GM18907 (cell line): ENCODE measurements at regions not wholly inside any gene's neighbourhood (a gene's known extent, or its start where the extent isn't known, plus 50 kb on each side); places are given as distances from the start of the nearest gene placed in this dataset.

Experiments
- ATAC-seq: cut with Tn5 transposase; IDR thresholded peaks from one replicate; pipeline ENCODE4 v1.9.1; 2021; ENCODE audit warnings: mild to moderate bottlenecking, moderate library complexity; ENCODE audit not compliant: unreplicated experiment

DNA sequence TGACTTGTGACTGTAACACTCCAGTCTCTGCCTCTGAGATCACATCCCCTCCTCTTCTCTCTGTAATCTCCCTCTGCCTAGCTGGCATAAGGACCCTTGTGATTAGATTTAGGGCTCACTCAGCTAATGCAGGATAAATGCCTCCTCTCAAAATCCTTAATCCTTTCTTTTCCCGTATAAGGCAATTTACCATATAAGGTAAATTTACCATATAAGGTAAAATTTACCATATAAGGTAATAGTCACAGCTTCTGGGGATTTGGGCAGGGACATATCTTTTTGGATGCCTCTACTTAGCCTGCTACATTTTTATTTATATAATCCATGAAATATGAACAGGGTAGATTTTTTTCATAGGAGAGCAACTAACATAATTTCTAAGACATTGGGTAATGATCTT lies 318.0 kb upstream of the PUM3 start:
- ATAC-seq, result no peak

DNA sequence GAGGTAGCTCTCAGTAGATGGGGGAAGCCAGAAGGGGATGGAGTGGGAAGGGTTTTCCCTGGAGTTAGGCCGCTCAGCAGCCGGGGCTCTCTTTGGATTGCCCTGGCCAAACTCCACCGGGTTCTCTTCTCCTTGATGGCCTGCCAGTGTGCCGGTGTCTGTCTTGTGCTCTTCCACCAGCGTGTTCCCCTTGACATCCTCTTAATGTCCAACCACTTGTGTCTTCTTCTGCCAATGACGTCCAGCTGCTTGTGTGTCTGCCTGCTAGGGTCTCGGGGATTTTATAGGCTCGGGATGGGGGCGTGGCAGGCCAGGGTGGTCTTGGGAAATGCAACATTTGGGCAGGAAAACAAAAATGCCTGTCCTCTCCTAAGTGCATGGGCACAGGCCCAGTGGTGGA lies 313.1 kb upstream of the PUM3 start:
- ATAC-seq, result no peak

DNA sequence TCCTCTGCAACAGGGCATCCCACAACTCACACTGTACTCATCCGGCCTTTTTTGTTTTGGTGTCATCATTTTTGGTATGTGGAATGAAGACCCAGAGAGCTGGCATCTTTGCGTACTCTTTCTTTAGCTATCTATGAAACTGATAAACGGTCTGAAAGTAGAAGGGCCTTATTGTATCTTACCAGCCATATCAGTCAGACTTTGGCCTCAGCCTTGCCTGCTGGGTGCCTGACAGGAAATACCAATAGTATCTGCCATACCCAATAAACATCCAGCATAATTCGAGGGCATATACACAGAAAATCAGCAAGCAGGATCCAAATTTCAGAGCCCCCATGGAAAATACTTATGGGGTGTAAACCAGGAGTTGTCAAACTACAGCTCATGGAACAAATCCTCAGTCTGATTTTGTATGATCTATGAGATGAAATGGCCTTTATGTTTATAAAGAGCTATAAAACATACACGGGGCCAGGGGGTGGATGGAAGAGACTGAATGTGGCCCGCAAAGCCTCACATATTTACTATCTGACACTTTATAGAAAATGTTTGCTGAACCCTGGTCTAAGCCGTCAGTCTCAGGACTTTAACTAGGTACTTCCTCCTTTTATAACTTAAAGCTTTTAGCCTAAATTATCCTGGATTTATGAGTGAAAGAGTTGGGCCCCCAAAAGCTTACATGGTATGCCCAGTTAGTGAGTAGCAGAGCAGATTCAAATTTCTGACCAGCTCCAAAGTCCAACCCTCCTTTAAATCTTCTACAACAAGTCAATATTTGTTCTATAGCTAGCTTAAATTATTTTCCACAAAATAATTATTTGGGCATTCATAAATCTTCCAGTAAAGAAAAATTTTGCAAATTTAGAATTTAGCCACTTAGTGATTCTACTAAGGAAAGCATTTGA lies 308.0 kb upstream of the PUM3 start:
- ATAC-seq, result no peak

DNA sequence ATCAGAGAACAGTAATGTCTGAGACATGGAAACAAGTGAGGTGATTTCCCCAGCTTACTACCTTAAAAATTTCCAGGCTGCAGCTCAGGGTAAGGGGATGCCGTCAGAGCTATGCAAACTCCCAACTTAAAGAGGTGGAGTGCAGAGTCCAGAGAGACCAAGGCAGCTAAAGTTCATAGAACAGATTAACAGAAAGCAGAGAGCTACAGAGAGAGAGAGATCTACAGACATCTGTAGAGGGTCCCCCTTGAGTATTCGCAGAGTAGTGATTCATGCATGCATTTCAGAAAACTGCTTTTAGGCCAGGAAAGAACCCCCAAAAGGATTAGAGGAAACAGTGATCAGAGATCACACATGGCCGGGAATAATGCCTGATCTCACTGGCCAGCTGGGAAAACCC lies 306.2 kb upstream of the PUM3 start:
- no peak for ATAC-seq

DNA sequence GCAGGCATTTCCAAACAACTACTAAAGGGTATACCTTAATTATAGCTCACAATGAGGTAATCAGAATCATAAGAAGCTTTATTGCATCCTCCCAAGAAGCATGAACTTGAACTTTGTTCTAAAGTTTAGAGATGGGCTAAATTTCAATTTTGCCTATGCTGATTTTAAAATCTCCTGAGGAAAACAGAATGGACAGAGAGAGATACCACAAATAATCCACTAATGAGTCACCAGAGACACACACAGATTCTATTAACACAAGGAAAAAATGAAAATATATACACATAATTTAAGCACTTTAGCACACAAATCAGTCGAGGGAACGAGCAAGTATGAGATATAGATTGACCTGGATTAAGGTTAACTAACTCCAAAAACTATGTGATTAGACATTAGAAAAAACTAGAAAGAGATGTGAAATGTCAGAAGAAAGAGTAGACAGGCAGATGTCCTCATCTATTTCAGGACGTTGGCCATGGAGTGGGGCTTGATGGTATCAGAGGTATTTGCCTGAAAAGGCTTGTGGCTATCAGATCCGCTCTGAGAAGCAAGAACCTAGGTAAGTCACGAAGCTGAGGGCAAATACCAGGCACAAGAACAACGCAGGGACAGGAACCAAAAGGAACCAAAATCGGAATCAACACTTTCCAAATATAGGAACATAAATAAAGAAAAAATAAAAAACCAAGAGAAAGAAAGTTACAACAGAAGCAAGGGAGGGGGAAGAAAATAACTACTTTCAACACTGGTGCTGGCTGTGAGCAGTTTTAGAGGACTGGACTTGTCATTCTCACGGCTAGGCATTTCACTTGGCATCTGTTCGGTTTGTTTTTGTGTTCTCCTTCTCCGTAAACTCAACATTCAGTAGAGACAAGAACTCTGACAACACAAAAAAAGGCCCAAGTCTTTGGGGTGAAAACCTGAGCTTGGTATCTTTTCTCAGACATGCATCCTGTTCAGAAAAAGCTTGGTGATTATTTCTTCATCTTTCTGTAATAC lies 294.6 kb upstream of the PUM3 start:
- no peak for ATAC-seq

DNA sequence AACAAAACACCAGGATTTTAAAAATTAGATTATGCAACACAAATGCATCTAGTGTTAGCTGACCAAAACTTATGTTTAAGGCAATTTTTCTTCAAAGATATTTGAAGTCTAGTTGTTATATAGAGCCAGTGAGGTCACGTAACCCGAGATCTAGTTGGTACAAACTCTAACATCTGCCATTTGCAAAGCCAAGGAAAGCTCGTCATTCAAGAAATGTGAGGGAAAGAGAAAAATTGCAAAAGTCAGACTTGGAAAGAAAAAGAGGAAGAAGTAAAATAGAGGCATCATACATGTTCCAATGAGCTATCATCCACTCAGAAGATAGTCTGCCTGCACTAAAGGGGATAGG lies 293.4 kb upstream of the PUM3 start:
- ATAC-seq, result no peak

DNA sequence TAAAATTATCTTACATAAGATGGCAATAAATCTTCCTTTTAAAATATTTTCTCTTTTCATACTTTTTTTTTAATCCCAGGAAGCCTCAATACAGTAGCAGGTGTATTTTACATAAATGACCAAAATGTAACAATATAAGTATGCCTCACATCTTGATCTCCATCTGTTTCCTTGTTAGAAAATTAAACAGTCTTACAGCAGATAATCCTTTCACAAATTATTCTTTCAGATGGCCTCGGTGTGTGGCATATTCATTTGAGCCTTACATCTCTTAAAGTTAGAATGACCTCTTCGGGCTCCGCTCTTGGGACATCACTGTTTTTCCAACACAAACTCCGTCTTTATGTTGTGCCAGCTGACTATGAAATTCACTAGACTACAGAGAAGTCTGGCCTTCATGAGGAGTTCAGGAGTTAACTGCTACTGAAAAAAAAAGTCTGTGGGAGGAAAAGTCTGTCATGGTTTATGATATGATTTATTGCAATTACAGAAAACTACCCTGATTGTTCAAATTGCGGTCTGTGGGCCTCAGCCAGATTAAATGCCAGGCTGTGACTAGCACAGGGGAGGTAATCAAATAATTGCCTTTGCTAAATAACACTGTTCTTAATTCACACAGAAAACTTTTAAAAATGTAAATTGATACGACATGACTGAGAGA lies 292.9 kb upstream of the PUM3 start:
- no peak for ATAC-seq

DNA sequence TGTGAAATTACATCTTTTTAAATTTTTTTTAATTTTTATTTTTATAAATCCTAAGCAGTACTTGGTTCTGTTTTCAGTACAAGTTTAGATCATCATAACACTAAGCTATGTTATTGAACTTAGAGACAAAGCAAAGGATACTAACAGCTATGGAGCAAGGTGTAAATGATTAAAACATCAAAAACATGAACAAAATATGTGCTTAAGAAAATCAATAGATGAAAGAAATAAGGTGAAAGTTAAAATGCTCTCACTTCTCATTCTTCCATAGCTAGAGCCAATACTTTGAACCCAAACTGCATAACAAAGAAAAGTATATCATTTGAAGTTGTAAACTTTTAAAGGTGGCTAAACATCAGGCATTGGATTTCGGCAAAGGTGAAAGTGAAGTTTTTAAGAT lies 292.3 kb upstream of the PUM3 start:
- no peak for ATAC-seq

DNA sequence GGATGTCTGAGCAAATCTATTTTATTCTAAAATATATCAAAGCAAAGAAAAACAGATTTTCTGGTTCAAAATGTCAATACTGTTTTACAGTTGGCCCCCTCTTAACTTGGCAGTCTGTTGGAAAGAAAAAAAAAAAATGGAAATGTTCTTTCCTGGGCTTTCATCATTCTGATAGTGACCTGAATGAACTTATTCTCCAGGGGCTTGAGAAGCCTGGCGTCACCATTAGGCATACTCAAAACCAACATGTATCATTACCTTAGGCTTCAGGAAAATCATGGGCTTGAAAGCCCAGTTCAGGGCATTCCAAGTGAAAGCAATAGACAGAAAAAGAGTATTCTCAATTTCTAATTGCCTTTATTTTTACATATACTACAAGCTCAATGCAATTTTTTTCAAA lies 283.7 kb upstream of the PUM3 start:
- ATAC-seq, result no peak

DNA sequence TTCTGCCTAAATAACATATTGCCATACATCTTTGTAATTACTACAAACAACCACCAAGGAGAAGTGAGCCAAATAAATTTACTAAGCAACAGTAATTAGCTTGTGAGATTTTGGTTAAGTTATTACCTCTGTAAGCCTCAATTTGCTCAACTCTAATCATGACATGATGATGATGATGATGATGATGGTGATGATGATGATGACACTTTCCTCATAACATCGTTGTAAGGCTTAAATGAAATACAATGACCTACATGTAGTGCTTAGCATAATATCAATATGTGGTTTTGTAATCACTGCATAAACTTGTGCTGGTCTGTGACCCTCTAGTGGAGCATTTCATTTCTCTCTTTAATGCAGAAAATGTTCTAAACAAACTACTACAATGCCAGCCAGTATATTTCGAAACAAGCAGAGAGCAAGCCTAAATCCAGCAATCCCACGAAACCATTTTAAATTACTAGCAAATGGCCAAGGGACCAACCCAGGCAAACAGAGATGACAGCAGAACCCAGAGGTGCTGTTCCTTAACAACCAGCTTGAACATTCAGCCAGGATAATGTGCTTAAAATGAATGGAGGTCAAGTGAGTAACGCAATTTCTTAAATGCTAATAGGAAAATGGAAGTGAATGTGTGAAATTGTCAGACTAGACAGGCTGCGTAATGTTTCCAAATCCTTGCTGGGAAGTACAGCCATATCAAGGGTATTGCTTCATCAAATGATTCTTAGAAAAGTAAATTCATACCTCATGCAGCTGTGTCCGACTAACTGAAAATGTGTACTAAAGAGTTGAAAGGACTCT lies 281.9 kb upstream of the PUM3 start:
- ATAC-seq, result no peak

DNA sequence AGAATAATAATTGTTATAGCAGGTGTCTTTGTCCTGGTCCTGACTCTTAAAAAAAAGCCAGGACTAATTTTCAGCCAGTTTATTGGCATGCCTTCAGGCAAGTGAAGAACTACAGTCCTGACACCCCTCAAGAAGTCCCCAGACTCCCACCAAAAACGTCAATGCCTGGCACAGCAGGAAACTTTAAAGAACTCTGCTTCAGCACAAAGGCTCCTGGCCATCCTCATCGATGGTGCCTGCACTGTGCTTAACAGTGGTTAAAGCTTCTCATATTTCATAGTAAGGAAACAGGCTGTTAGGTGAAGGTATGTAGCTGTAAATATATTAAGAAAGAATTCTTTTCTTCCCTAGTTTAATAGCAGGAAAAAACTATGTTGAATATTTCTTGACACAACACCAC lies 280.1 kb upstream of the PUM3 start:
- ATAC-seq, result no peak

DNA sequence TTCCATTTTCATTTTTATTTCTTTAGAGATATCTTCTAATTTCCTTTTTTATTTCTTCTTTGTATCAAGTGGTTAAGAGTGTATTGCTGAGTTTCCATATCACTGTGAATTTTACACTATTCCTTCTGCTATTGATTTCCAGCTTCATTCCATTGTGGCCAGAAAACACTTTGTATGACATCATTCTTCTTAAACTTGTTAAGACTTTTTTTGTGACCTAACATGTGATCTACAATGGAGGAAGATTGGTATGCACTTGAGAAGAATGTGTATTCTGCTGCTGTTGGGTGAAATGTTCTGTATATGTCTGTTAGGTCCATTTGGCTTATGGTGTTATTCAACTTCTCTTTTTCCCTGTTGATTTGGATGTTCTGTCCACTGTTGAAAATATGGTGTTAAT lies 274.2 kb upstream of the PUM3 start:
- ATAC-seq, result no peak

DNA sequence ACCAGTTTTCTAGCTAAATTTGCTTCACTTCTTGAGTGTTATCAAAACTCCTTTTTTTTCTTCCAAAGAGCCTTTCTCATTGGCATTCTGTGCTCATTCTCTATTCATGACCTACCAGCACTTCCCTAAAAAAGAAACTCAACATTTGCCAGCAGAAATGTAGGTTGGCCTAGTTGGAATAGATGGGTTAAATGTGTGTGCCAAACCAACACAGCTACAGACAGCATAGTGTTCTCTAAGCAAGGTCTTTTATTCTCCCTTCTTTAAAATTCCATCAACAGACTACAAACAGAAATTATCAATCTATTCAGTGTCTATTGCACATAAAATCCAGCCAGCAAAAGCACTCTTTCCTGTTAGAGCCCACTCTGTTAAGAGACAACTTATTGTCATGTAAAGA lies 255.8 kb upstream of the PUM3 start:
- no peak for ATAC-seq

DNA sequence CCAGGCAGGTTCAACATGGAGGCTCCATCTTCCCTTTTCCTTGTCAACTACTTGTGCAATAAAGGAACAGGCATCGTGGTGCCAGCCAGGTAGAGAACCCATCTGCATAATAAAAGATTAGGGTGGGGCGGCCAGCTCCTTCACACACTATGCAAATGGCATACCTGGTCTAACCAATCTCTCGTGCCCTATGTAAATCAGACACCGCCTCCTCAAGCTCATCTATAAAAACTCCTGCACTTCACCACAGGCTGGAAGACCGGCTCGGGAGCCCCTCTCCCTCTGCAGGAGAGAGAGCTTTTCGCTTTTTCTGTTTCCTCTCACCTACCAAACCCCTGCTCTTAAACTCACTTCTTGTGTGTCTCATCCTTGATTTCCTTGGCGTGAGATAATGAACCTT lies 244.3 kb upstream of the PUM3 start:
- ATAC-seq, result no peak

DNA sequence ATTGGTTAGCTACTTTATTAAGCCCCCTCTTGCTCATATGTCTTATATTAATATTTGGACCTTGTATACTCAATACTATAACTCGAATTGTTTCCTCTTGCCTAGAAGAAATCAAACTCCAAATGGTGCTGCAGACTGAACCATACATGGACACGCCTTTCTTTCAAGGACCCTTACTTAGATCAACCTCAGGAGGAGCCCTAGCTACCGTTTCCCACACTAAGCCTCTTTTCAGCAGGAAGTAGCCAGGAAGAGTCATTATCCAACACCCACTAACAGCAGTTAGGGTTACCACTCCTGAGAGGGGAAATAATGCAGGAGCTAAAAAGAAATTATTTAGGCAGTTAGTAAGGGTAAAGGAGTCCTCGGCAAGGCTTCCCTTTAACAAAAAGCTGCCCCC lies 243.8 kb upstream of the PUM3 start:
- ATAC-seq, result no peak

DNA sequence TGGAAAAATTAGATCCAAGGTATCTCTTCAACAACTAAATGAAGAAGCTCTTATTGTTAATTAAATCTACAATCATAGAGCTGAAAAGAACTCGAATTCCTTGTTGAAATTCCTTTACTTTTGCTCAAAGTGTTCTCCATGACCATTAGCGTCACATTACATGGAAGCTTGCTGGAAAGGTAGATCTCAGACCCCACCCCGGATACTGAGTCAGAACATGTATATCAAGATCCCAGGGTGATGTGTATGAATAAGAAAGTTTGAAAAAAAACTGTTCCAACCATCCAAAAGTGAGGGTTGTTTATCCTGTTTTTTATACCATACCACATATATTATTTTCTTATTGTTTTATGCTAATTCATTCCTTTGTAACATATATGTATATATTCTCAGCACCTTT lies 237.1 kb upstream of the PUM3 start:
- ATAC-seq, result no peak

DNA sequence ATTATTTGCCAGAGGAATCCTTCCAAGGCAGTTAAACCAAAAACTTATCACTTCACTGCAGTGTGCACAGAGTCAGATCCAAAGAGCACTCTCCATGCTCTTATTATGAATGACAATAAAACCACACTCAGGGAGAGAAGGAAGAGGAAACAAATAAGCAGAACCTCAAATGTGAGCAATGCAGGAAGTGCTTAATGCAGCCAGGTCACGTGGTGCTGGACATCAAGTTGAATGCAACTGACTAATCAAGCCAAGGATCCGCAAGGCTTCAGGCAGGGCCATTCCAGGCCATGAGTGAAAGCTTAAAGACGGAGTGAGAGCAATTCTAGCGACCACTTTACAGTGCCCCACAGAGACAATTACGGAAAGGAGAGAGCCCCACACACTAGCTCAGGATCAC lies 230.4 kb upstream of the PUM3 start:
- no peak for ATAC-seq

DNA sequence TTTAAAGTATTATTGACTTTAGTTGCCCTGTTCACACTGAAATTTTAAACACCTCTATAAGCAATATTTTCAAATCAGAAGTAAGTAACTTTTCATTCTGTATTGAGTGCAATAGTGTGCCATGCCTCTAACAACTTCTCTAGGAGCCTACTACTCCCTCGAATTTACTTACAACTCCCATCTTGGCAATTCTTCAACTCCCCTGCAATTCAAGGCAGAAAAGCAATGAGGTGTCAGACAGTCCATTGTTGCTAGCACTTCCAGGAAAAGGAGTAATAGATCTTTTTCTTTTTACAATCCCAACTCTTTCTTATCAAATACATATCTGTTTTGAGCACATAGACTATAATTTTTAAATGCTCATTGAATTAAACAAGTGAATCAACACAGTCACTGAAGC lies 222.7 kb upstream of the PUM3 start:
- no peak for ATAC-seq

DNA sequence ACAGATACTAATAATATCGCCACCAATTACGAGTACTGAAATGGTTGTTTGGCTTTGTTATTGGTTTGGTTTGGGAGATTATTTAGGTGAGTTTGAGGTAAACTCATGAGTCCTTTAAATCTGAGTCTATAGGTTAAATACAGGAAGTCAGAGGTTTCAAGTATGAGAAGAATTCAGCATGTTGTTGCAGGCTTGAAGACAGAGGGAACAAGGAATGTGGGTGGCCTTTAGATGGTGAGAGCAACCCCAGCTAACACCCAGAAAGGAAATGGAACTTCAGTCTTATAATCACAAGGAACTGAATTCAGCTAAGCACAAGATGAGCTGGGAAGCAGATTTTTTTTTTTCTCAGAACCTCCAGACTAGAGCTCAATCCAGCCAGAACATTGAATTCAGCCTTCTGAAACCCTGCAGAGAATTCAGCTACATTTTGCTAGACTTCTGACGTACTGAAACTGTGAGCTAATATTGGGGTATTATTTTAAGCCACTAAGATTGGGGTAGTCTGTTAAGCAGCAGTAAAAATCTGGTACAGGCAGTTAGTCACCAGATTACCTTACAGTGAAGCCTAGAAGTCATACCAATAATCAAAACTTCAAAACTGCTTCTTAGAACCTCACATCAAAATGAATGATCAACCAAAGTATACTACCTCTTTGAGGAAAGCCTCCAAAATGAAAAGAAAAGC lies 216.0 kb upstream of the PUM3 start:
- no peak for ATAC-seq

DNA sequence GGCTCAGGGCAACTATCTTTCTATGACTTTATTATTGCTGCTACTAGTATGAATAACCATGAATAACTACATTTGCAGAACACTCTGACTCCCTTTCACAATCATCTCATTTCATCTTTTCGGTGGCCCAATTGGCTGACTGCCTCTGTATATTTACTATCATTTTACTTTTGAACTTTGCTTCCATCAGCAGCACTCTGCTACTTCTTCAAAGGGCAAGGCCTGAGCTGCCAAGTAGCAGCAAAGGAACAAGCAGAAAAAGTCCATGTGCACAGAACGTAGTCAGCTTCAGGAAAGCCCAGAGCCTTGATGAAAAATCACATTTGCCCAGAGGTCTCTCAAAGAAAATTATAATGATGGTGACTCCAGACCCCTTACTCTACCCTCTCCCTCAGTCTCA lies 214.5 kb upstream of the PUM3 start:
- no peak for ATAC-seq
